ENCODE measurements at regions not wholly inside any gene's neighbourhood (a gene's known extent, or its start where the extent isn't known, plus 50 kb on each side); places are given as distances from the start of the nearest gene placed in this dataset.

DNA sequence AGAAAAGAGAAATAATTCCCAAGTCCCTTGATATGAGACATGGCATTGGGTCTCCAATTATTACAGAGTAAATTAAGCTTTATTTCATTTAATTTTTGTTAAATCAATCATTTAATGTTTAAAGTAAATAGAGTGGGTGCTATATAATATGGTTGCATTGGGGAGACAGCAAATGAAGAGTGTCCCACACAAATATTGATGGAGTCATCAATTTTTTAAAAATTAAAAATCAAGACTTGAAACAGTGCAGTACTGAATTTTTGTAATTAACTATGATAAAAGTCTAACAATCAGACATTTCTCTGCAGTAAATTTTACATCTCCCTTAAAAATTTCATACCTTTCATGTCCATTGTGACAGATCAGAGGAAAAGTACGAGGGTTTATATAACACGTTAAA, 193.9 kb upstream of the ID4 start:
- no peak for TF ChIP-seq CTCF (IDR thresholded peaks at IDR 0.05)

DNA sequence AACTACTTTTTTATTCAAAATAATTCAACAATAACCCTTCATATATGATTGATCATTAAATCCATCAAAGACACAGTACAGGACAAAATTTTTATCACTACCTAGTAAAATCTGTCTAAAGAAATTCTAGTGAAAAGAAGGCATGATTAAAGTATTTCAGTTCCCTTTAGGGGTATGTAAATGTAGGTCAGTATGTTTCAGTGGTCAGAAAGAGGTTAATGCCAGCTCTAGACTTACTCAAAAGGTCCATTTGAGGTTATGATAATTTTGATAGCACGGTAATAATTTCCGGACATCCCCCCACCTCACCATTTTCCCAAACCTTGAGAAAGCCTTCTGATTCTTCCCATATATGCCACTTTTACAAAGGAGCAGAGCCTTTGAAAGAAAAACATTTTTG, 193.5 kb upstream of the ID4 start:
- no peak for TF ChIP-seq CTCF (IDR thresholded peaks at IDR 0.05)

- no peak for TF ChIP-seq CTCF (IDR thresholded peaks at IDR 0.05)
Measured at GRCh38 chr6:19655744-19656143, 181.4 kb upstream of the ID4 start.

- no peak for TF ChIP-seq CTCF (IDR thresholded peaks at IDR 0.05)
Measured at GRCh38 chr6:19660123-19660910, 176.9 kb upstream of the ID4 start.

DNA sequence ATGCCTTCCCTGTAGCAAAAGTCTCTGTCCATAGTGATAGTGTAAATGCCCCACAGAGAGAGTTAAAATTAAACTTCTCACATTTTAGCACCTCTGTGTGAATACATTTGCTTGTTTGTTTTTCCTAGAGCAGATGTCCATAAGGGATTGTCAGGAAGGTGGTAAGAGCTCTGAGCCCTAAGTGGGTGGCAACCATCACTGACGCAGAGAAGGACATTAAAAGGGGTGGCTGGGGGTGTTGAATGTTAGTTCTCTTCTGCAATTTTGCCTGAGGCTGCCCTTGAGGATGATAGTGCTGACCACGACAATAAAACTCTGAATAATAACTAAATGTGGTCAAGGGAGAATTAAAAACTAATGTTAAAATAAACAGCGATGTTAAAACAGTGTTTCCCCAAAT, 174.3 kb upstream of the ID4 start:
- no peak for TF ChIP-seq CTCF (IDR thresholded peaks at IDR 0.05)

DNA sequence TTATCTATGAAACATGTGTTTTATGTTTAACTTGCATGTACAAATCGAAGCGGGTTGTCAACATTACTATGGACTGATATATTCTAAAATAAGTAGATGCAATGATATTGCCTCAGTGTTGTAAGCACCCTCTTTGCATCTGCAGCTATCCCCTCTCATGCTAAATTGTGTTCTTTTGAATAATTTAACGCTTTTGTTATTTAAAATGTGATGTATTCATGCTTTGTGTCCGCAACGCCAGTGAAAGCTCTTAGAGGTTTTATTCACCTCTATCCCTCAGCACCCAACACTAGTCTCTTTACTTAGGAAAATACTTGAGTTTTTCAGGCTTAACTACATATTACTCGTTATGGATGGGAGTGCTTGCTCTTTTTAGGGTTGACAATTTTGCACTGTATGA, 173.7 kb upstream of the ID4 start:
- no peak for TF ChIP-seq CTCF (IDR thresholded peaks at IDR 0.05)

DNA sequence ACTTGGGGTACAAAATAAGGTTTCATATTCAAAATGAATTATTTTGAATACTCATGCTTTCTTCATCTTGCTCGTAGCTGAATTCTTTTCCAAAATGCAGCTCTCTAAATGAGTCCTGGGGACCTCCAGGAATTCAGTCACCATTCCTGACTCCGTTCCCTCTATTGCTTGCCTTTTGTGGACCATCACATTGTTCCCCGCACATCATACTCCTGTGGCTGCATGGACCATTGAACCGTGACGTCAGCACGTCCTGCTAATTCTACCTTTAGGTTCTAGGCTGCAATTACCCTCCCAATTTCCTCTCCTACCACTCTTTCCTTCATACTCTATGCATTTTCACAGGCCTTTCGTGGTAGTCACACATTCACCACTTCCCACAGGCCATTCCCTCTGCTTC, 173.1 kb upstream of the ID4 start:
- TF ChIP-seq CTCF (IDR thresholded peaks at IDR 0.05), result no peak
